GM21576 (cell line): ENCODE measurements at regions not wholly inside any gene's neighbourhood (a gene's known extent, or its start where the extent isn't known, plus 50 kb on each side); places are given as distances from the start of the nearest gene placed in this dataset.
"Not testable (repeated sequence)": the region's sequence is repeated elsewhere in the genome, so short reads cannot be mapped to it uniquely, and the experiment has no call there.

Source experiments
- ATAC-seq: cut with Tn5 transposase; IDR thresholded peaks from one replicate; pipeline ENCODE4 v1.9.1; 2021; ENCODE audit warnings: mild to moderate bottlenecking, moderate library complexity; ENCODE audit not compliant: unreplicated experiment

GRCh38 chr16:73107371-73107770 lies 59.4 kb upstream of the ZFHX3 start:
- ATAC-seq = no peak

GRCh38 chr16:73106329-73107034 lies 58.6 kb upstream of the ZFHX3 start:
- ATAC-seq = no peak

DNA sequence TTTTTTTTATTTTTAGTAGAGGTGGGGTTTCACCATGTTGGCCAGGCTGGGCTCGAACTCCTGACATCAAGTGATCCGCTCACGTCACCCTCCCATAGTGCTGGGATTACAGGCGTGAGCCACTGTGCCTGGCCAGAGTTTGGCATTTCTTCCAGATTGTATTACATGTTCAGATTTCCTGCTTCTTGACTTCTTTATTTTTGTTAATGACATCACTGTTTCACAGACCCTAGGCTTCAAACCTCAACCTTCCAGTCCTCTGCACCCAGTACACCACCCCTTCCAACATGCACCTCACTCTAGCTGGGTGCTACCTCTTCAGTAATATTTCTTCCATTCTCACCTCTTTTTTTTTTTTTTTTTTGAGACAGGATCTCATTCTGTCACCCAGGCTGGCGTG lies 53.6 kb upstream of the ZFHX3 start:
- ATAC-seq = no peak

DNA sequence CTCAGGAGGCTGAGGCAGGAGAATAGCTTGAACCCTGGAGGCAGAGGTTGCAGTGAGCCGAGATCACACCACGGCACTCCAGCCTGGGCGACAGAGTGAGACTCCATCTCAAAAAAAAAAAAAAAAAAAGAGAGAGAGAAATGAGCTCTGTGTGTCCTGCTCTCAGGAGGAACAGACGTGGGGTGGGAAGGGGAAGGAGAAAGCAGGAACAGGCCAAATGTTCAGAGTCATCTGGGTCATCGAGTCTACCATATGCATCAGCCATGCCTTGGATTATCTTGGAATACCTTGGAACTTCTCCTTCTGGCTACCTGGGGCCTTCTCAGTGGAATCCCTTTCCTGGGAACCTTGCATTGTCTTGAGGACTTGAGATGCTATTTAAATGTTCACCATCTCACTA lies 51.7 kb upstream of the ZFHX3 start:
- ATAC-seq = not testable (repeated sequence)
